Testis (tissue), 2 donors: ENCODE measurements at regions not wholly inside any gene's neighbourhood (a gene's known extent, or its start where the extent isn't known, plus 50 kb on each side); places are given as distances from the start of the nearest gene placed in this dataset.

Source experiments
- POLR2A ChIP-seq: fragments of 450-650 bp; IDR thresholded peaks from one replicate; pipeline ENCODE4 v1.6.1; 2017; ENCODE audit warnings: antibody characterized with exemption, mild to moderate bottlenecking, moderate library complexity
- TF ChIP-seq, protein P1 (sequence below), 3 experiments: fragments of 450-650 bp in 2 of 3; fragments of 200-600 bp in 1 of 3; sonication (generic) in 1 of 3; IDR thresholded peaks; one replicate each; pipeline ENCODE4 v1.5.1; 2016 to 2019; ENCODE audit warnings: antibody characterized with exemption in 3 of 3, mild to moderate bottlenecking in 2 of 3, moderate library complexity in 1 of 3

DNA sequence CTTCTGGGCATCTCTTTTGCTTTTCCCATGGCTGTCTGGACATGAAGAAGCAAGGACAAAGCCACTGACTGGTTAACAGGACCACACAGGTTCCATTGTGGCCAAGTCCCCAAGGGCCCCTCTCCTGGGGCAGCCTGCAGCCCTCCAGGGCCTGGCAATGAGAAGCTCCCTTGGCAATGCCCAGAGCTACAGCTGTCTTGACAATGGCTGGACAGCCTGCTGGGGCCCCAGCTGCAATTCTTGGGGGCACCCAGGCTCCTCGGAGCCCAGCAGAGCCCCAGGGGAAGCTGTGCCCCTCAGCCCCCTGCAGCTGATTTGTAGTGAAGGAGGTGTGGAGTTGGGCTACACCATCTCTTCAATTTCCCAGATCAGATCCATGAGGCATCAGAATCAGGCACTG lies 384.9 kb upstream of the PODXL start:
- TF ChIP-seq, protein P1, sequence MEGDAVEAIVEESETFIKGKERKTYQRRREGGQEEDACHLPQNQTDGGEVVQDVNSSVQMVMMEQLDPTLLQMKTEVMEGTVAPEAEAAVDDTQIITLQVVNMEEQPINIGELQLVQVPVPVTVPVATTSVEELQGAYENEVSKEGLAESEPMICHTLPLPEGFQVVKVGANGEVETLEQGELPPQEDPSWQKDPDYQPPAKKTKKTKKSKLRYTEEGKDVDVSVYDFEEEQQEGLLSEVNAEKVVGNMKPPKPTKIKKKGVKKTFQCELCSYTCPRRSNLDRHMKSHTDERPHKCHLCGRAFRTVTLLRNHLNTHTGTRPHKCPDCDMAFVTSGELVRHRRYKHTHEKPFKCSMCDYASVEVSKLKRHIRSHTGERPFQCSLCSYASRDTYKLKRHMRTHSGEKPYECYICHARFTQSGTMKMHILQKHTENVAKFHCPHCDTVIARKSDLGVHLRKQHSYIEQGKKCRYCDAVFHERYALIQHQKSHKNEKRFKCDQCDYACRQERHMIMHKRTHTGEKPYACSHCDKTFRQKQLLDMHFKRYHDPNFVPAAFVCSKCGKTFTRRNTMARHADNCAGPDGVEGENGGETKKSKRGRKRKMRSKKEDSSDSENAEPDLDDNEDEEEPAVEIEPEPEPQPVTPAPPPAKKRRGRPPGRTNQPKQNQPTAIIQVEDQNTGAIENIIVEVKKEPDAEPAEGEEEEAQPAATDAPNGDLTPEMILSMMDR (IDR thresholded peaks at IDR 0.05): no peak
- no peak for TF ChIP-seq POLR2A
